GM20431 (cell line): ENCODE measurements at regions not wholly inside any gene's neighbourhood (a gene's known extent, or its start where the extent isn't known, plus 50 kb on each side); places are given as distances from the start of the nearest gene placed in this dataset.

Experiments used
- in situ Hi-C: fragments of 300-500 bp; cut with MseI, MboI; formaldehyde crosslinking; loops from one replicate; pipeline ENCODE4 v1.15.0; 2020; ENCODE audit warnings: low sequenced_read_pairs; ENCODE audit not compliant: unreplicated experiment

- in situ Hi-C loops, result no loop called here
These were observed 109.1 kb upstream of the MLIP start for GRCh38 chr6:54002116-54002515.

- in situ Hi-C loops, result no loop called here
These were observed 107.9 kb upstream of the MLIP start for GRCh38 chr6:54003316-54003715.

DNA sequence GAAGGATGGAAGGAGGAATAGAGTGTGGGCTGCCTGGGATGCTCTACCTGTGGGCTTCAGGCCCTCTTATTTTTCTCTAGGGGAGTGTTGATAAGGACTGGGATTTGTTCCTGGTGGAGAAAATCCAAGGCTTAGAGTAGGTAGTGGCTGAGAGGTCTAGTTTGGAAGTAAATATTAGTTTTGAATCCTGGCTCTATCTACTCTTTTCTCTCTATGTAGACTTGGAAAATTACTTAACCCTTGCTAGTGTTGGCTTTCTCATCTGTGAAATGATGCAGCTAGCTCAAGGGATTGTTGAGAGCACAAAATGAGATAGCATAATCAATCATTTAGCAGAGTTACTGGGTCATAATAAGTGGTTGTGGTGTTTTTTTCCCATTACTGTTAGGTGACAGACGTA lies 102.7 kb upstream of the MLIP start:
- in situ Hi-C loops, result no loop called here

DNA sequence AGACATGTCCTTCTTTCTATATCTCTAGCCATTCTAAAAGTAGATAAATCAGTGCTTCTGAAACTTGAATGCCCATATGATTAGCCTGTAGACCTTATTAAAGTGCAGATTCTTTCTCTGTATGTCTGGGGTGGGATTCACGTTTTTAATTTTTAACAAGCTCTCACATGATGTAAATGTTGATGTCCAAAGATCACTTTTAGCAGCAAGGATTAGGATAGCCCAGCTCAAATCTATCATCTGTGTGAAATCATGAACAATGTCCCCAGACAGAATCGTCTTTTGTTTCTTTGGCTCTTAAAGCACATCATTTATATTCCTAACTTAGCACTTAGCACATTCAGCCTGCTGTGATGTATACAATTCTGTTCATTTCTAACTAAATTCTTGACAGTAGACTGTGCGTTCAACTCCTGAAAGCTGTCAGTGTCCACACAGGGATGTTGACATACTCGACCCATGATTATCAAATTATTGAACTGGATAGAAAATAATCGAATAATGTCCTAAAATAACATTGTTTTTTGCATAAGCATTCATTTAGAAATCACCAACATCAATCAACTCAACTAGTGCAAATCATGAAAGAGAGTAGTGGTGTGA lies 102.1 kb upstream of the MLIP start:
- in situ Hi-C loops, result no loop called here

DNA sequence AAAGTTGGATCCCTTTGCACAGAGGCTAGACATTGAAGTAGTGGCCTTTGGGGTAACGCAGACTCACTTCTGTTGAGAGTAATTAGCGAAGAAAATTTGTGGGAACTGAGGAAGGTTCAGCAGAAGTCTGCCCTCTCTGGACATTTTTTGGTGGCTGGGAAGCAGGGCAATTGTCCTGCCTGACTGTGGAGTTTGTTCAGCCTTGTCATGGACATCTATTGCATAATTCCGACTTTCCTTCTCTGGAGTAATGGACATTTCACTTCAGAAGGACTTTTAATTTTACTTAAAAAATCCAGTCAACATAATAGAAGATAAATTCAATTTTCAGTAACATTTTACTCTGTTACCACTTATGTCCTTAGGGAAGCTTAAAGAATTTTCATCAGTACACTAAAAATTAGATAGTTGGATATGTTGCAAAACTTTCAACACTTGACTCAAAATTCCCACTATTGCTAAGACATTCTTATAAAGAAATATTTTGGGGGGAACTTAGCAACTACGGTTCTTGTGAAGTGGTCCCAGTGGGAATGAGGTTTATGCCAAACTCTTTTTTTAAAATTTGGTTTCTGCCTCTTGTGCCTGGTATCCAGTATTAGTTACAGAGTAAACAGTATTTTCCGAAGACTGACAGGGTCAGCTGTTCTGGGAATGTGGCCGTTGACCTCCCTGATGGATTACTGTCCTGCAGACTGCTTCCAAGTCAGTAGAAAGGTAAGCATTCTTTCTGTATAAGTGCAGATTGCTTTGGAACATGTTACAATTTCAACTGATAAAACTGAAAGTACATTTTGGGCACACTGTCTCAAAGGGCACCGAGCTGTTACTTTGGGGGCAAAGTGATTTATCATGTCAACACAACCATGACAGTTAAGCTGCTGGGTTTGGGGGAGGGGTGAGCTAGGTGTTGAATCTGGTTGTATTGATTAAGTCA lies 100.6 kb upstream of the MLIP start:
- in situ Hi-C loops, result no loop called here

- in situ Hi-C loops, result no loop called here
These were observed 100.0 kb upstream of the MLIP start for GRCh38 chr6:54011277-54011648.

DNA sequence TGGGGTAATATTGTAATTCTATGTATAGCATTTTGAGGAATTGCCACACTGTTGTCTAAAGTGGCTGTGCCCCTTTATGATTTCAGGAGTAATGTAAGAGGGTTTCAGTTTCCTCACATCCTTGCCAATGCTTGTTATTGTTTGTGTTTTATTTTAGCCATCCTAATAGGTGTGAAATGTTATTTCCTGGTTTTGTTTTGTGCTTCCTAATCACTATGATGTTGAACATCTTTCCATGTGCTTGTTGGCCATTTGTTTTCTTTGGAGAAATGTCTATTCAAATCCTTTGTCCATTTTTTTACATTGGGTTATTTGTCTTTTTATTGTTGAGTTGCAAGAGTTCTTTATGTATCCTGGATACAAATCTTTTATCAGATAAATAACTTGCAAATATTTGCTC lies 97.3 kb upstream of the MLIP start:
- in situ Hi-C loops, result no loop called here

DNA sequence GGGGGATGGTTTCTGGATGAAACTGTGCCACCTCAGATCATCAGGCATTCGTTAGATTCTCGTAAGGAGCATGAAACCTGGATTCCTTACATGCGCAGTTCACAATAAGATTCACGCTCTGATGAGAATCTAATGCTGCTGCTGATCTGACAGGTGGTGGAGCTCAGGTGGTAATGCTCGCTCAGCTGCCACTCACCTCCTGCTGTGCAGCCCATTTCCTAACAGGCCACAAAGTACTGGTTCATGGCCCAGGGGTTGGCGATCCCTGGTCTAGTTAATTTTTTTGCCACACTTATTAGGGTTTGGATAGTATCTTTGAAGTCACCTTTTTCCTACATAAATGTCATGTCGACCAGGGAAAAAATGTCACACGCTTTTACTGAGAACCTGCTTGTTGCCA lies 96.8 kb upstream of the MLIP start:
- in situ Hi-C loops, result no loop called here

DNA sequence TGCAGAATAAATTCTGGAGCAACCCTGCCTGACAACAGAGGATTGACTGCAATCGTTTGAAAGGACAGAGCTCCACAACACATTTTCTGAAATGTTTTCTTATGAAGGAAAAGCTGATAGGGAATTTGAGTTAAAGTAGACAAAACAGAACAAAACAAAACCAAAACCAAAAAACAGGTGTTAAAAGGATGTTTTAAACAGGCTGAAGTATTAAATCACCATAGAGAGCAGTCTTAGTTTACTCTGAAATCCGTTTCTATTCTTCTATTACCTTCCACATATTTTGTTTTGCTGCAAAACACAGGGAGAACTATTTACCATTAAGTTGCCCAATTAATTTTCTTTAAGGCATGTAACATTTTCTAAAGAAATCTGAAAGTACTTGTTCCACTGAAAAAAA lies 93.4 kb upstream of the MLIP start:
- in situ Hi-C loops, result no loop called here

- in situ Hi-C loops, result no loop called here
These were observed 92.5 kb upstream of the MLIP start for GRCh38 chr6:54018722-54019121.

DNA sequence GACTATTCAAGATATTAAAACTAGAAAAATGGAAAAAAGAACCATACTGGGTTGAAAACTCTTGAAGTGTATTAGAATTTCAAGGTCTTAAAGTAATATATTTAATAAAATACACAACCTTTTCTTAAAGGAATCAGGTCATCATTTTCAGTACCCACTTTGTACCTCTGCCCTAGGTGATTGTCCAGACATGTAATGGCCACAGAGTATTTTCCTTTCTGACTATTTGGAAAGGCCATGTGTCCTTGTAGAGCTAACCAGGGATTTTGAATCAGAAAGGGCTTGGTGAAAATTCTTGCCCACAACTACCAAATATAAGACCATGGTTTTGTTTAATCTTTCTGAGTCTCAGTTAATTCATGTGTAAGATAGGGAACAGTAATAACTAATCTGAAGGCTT lies 91.4 kb upstream of the MLIP start:
- in situ Hi-C loops, result no loop called here

- in situ Hi-C loops, result no loop called here
These were observed 90.9 kb upstream of the MLIP start for GRCh38 chr6:54020334-54020733.

GRCh38 chr6:54026652-54027400 lies 84.4 kb upstream of the MLIP start:
- in situ Hi-C loops, result no loop called here

DNA sequence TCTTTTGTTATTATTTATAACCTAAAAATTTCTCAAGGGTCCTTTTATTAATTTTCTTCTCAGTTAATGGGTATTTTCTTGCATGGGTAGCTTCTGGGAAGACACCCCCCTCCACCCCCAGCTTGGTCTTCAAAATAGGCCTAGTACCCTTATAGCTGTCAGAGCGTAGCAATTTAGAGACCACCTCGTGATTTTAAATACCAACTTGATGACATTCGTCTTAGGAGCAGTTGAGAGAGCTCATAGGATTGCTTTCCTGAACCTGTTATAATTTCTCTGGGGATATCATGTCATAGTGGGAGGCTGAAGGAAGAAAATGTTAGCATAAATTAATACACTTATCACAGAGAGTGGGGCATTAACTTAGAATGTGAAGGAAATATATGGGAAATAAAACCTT lies 83.1 kb upstream of the MLIP start:
- in situ Hi-C loops, result no loop called here

DNA sequence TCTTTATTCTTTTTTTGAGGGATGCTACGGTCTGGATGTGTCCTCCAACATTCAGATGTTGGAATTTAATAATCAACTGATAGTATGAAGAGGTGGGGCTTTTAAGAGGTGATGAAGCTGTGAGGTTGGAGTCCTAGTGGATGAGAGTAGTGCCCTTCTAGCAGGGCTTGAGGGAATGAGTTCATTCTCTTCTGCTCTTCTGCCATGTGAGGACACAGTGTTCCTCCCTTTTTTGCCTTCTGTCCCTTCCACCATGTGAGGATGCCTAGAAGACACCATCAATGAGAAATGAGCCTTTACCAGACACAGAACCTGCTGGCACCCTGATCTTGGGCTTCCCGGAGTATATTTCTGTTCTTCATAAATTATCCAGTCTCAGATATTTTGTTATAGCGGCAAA lies 82.1 kb upstream of the MLIP start:
- in situ Hi-C loops, result no loop called here

DNA sequence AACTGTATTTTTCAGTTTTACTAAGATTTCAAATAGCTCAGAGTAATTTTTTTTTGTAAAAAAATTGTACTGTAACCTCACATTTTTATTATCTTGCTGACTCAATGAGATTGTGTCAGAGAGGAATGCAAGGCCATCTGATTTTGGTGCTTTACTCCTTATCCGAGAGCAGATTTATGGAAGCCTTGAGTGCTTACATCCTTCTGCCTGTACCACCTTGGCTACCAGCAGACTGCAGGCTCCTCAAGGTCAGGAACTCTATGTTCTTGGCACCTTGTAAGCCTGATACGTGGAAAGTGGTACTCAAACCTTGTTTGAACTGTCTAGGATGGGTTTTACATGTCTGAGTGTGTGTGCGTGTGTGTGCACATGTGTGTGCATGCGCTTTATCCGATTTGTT lies 80.1 kb upstream of the MLIP start:
- in situ Hi-C loops, result no loop called here

- in situ Hi-C loops, result no loop called here
These were observed 73.9 kb upstream of the MLIP start for GRCh38 chr6:54037277-54037779.

DNA sequence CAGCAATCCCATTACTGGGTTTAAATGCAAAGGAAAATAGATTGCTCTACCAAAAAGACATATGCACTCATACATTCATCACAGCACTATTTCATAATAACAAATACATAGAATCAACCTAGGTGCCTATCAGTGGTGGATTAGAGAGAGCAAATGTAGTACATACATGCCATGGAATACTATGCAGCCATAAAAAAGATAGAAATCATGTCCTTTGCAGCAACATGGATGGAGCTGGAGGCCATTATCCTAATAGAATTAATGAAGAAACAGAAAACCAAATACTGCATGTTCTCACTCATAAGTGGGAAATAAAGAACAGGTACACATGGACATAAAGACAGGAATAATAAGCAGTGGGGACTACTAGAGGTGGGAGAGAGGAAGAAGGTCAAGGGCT lies 70.7 kb upstream of the MLIP start:
- in situ Hi-C loops, result no loop called here

DNA sequence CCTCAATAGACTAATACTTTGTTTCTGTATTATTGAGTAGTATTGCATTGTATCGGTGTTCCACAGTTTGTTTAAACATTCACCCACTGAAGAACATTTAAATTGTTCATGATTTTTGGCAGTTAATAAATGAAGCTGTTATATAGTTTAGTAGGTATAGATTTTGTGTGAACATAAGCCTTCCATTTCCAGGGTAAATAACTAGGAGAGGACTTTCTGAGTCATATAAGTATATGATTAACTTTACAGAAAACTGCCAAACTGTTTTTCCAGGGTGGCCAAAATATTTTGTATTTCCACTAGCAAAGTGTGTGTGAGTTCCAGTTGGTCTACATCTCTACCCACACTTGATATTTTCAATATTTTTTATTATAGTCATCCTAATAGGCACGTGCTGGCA lies 70.0 kb upstream of the MLIP start:
- in situ Hi-C loops, result no loop called here

DNA sequence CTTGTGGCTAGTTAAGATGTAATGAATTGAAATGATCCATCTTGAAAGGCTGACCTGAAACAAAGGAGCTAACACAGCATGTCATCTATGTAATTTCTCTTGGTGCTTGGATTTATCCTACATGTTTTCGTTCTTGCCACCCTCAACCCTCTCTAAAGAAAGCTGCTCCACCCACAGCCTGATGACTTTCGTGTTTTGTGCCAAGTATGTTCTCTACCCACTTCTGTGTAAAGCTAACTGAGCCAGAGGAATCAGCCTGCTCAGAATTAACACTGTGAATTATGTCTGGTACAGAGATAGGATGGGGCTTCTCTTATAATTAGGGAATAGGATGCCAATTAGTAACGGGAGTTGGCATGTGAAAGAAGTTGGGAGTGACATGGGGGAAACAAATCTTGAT lies 67.9 kb upstream of the MLIP start:
- in situ Hi-C loops, result no loop called here

- in situ Hi-C loops, result no loop called here
These were observed 67.2 kb upstream of the MLIP start for GRCh38 chr6:54044059-54044458.
